ENCODE measurements at regions not wholly inside any gene's neighbourhood (a gene's known extent, or its start where the extent isn't known, plus 50 kb on each side); places are given as distances from the start of the nearest gene placed in this dataset.
"Not testable (repeated sequence)": the region's sequence is repeated elsewhere in the genome, so short reads cannot be mapped to it uniquely, and the experiment has no call there.

- TF ChIP-seq CTCF, POLR2A (IDR thresholded peaks at IDR 0.05): not testable (repeated sequence)
Observed at GRCh38 chr12:11498574-11498973, 103.2 kb upstream of the PRB2 start.
